H1 (cell line): ENCODE measurements at regions not wholly inside any gene's neighbourhood (a gene's known extent, or its start where the extent isn't known, plus 50 kb on each side); places are given as distances from the start of the nearest gene placed in this dataset.

Experiments
- CHD2 ChIP-seq: IDR thresholded peaks from 2 replicates; pipeline ENCODE4 v1.6.1; 2012; ENCODE audit warnings: low read length, improper control_type of control experiment
- CHD7 ChIP-seq: fragments of 300-600 bp; sonication (generic); IDR thresholded peaks from 2 replicates; pipeline ENCODE4 v1.7.1; 2012; ENCODE audit warnings: low read length, moderate library complexity, mild to moderate bottlenecking, inconsistent platforms; ENCODE audit not compliant: insufficient replicate concordance
- EGR1 ChIP-seq: IDR thresholded peaks from 2 replicates; pipeline ENCODE4 v1.6.1; 2011; ENCODE audit warnings: low read depth, low read length, borderline replicate concordance
- JUND ChIP-seq: IDR thresholded peaks from 2 replicates; pipeline ENCODE4 v1.6.1; 2011; ENCODE audit warnings: mild to moderate bottlenecking, improper control_type of control experiment, low read length
- KDM1A ChIP-seq: fragments of 200-600, 300-600 bp; sonication (generic); IDR thresholded peaks from 2 replicates; pipeline ENCODE4 v1.7.1; 2016; ENCODE audit warnings: mild to moderate bottlenecking, low read length, borderline replicate concordance
- PHF8 ChIP-seq: fragments of 200-600 bp; sonication (generic); conservative IDR thresholded peaks from 2 replicates; pipeline ENCODE4 v1.7.1; 2012; ENCODE audit warnings: low read depth, mild to moderate bottlenecking, inconsistent platforms, low read length, moderate library complexity
- POLR2A ChIP-seq, 2 experiments: IDR thresholded peaks; 1 replicate in 1 of 2; 2 replicates in 1 of 2; pipeline ENCODE4 v1.6.1; 2011; ENCODE audit warnings: low read depth in 2 of 2, low read length in 2 of 2, mild to moderate bottlenecking in 2 of 2; ENCODE audit errors: control extremely low read depth in 1 of 2
- RFX5 ChIP-seq: IDR thresholded peaks from 2 replicates; pipeline ENCODE4 v1.6.1; 2011; ENCODE audit warnings: low read depth, low read length, improper control_type of control experiment, borderline replicate concordance
- SAP30 ChIP-seq: fragments of 300-600 bp; sonication (generic); IDR thresholded peaks from 2 replicates; pipeline ENCODE4 v1.7.1; 2012; ENCODE audit warnings: low read length, moderate library complexity, mild to moderate bottlenecking, inconsistent platforms; ENCODE audit not compliant: insufficient read depth, insufficient replicate concordance
- SP1 ChIP-seq: IDR thresholded peaks from 2 replicates; pipeline ENCODE4 v1.6.1; 2011; ENCODE audit warnings: low read depth, low read length
- ZNF274 ChIP-seq: IDR thresholded peaks from 2 replicates; pipeline ENCODE4 v1.7.0; 2012; ENCODE audit warnings: low read length, borderline replicate concordance; ENCODE audit errors: extremely low read depth

- TF ChIP-seq CHD7 (no peak), RFX5 (no peak), PHF8 (no peak), ZNF274 (no peak), SAP30 (no peak), SP1 (no peak), CHD2 (no peak), KDM1A (no peak), JUND (no peak), POLR2A (IDR thresholded peaks at IDR 0.05; ENCODE audit: control extremely low read depth in 1 of 2, low read depth in 2 of 2, low read length in 2 of 2) (no peak), EGR1 (no peak)
These were observed 396.4 kb upstream of the AKR1E2 start (continued) for GRCh38 chr10:4429571-4429970.
